H1 (cell line): ENCODE measurements at regions not wholly inside any gene's neighbourhood (a gene's known extent, or its start where the extent isn't known, plus 50 kb on each side); places are given as distances from the start of the nearest gene placed in this dataset.

Experiments used
- CTCF ChIA-PET: fragments of 300-600 bp; sonication (Branson Sonifier 250); formaldehyde crosslinking; loops from one replicate; lab custom pipeline; 2021; ENCODE audit not compliant: partially characterized antibody; lab: Charles Lee
- POLR2A ChIA-PET: fragments of 300-600 bp; sonication (Branson Sonifier 250); formaldehyde crosslinking; loops from one replicate; lab custom pipeline; 2021; ENCODE audit warnings: inconsistent platforms; ENCODE audit not compliant: partially characterized antibody; lab: Charles Lee
- DNase-seq, 2 experiments: peaks; one replicate each; pipeline versions ENCODE4 v3.0.0 to v3.0.0-alpha.2; 2010 to 2022; ENCODE audit warnings: low spot score in 2 of 2, low read depth in 1 of 2, mixed read lengths in 1 of 2
- FAIRE-seq: peaks from 2 replicates; lab custom pipeline; 2011; peaks lifted over from hg19 to GRCh38; lab: Jason Lieb, UNC
- H2AFZ ChIP-seq: 2 replicates; pipeline ENCODE4 v1.8.1; 2012; ENCODE audit warnings: low read length, inconsistent platforms
- H2AK5ac ChIP-seq: 2 replicates; pipeline ENCODE4 v1.6.1; 2013; ENCODE audit warnings: low read depth, low read length
- H2BK120ac ChIP-seq: replicated peaks from 2 replicates; pipeline ENCODE3; 2013; ENCODE audit warnings: low read depth, low read length, inconsistent platforms
- H2BK12ac ChIP-seq: 2 replicates; pipeline ENCODE4 v1.6.1; 2013; ENCODE audit warnings: low read depth, low read length
- H2BK15ac ChIP-seq: 2 replicates; pipeline ENCODE4 v1.6.1; 2013; ENCODE audit warnings: low read length
- H2BK20ac ChIP-seq: 2 replicates; pipeline ENCODE4 v1.6.1; 2013; ENCODE audit warnings: low read length
- H2BK5ac ChIP-seq: 2 replicates; pipeline ENCODE4 v1.6.1; 2013; ENCODE audit warnings: low read depth, low read length
- H3K14ac ChIP-seq: 2 replicates; pipeline ENCODE4 v1.6.1; 2013; ENCODE audit warnings: inconsistent platforms; ENCODE audit not compliant: insufficient read length
- H3K18ac ChIP-seq: 2 replicates; pipeline ENCODE4 v1.6.1; 2013; ENCODE audit warnings: low read length; ENCODE audit errors: extremely low read depth
- H3K23ac ChIP-seq: 2 replicates; pipeline ENCODE4 v1.6.1; 2013; ENCODE audit warnings: inconsistent platforms; ENCODE audit not compliant: insufficient read length
- H3K23me2 ChIP-seq: 2 replicates; pipeline ENCODE4 v1.6.1; 2013; ENCODE audit warnings: low read depth, low read length
- H3K27ac ChIP-seq: 2 replicates; pipeline ENCODE4 v1.6.1; 2011; ENCODE audit warnings: low read depth, low read length, inconsistent platforms
- H3K27me3 ChIP-seq, 4 experiments: replicated peaks in 1 of 4; 1 replicate in 1 of 4; 2 replicates in 3 of 4; pipeline versions ENCODE4 v1.6.1 to v1.8.1; 2011 to 2013; ENCODE audit warnings: low read length in 3 of 4, mild to moderate bottlenecking in 3 of 4, inconsistent platforms in 2 of 4, mixed read lengths in 2 of 4, moderate library complexity in 1 of 4; ENCODE audit not compliant: control insufficient read depth in 3 of 4, insufficient read depth in 3 of 4; ENCODE audit errors: extremely low read depth in 1 of 4
- H3K36me3 ChIP-seq, 4 experiments: 2 replicates each; pipeline versions ENCODE4 v1.6.1 to v1.8.1; 2011 to 2013; ENCODE audit warnings: mild to moderate bottlenecking in 4 of 4, low read length in 3 of 4, moderate library complexity in 2 of 4, control low read depth in 1 of 4, inconsistent platforms in 1 of 4; ENCODE audit not compliant: insufficient read depth in 4 of 4, control insufficient read depth in 2 of 4
- H3K4ac ChIP-seq: replicated peaks from 2 replicates; pipeline ENCODE3; 2013; ENCODE audit warnings: low read length, low read depth, mixed read lengths, inconsistent platforms; ENCODE audit not compliant: insufficient read length
- H3K4me1 ChIP-seq, 4 experiments: replicated peaks in 1 of 4; 1 replicate in 1 of 4; 2 replicates in 3 of 4; pipeline versions ENCODE4 v1.6.1 to v1.8.1; 2011 to 2013; ENCODE audit warnings: low read length in 3 of 4, inconsistent platforms in 2 of 4, mixed read lengths in 1 of 4; ENCODE audit not compliant: insufficient read depth in 4 of 4, control insufficient read depth in 3 of 4
- H3K4me2 ChIP-seq, 2 experiments: 2 replicates each; pipeline versions ENCODE4 v1.6.1 to v1.8.1; 2011 to 2013; ENCODE audit warnings: low read depth in 2 of 2, low read length in 2 of 2, control low read depth in 1 of 2, inconsistent platforms in 1 of 2, mild to moderate bottlenecking in 1 of 2; ENCODE audit not compliant: insufficient read depth in 1 of 2
- H3K4me3 ChIP-seq, 4 experiments: fragments of 200-600, 300-600 bp in 1 of 4; sonication (generic), shearing (Covaris generic), sonication (Bioruptor Twin) in 1 of 4; 2 replicates each; pipeline versions ENCODE4 v1.5.1 to v1.8.1; 2011 to 2016; ENCODE audit warnings: low read length in 4 of 4, low read depth in 3 of 4, control low read depth in 2 of 4, inconsistent platforms in 2 of 4, mild to moderate bottlenecking in 2 of 4, mixed read lengths in 1 of 4, moderate library complexity in 1 of 4; ENCODE audit not compliant: insufficient read depth in 2 of 4; ENCODE audit errors: extremely low read depth in 1 of 4
- H3K56ac ChIP-seq: replicated peaks from 2 replicates; pipeline ENCODE3; 2013; ENCODE audit warnings: low read depth, mild to moderate bottlenecking, mixed read lengths, low read length, inconsistent platforms; ENCODE audit not compliant: insufficient read length
- H3K79me1 ChIP-seq: 2 replicates; pipeline ENCODE4 v1.6.1; 2013; ENCODE audit warnings: low read depth, low read length, control low read depth
- H3K79me2 ChIP-seq, 2 experiments: 2 replicates each; pipeline versions ENCODE4 v1.6.1 to v1.8.1; 2012 to 2013; ENCODE audit warnings: low read length in 2 of 2, mild to moderate bottlenecking in 2 of 2, inconsistent platforms in 1 of 2; ENCODE audit not compliant: insufficient read depth in 2 of 2, control insufficient read depth in 1 of 2
- H3K9ac ChIP-seq, 4 experiments: replicated peaks in 1 of 4; 1 replicate in 1 of 4; 2 replicates in 3 of 4; pipeline versions ENCODE4 v1.6.1 to v1.8.1; 2011 to 2013; ENCODE audit warnings: low read depth in 3 of 4, low read length in 3 of 4, control low read depth in 2 of 4, mild to moderate bottlenecking in 2 of 4, moderate library complexity in 2 of 4, inconsistent platforms in 1 of 4; ENCODE audit errors: extremely low read depth in 1 of 4
- H3K9me3 ChIP-seq, 2 experiments: 2 replicates each; pipeline versions ENCODE4 v1.6.1 to v1.8.1; 2012 to 2013; ENCODE audit warnings: mild to moderate bottlenecking in 2 of 2, moderate library complexity in 2 of 2, control low read depth in 1 of 2, inconsistent platforms in 1 of 2, low read depth in 1 of 2, low read length in 1 of 2, mixed read lengths in 1 of 2; ENCODE audit not compliant: insufficient read depth in 2 of 2
- H4K20me1 ChIP-seq, 2 experiments: replicated peaks in 1 of 2; 2 replicates each; pipeline versions ENCODE3 to v1.8.1; 2011 to 2013; ENCODE audit warnings: inconsistent platforms in 2 of 2, low read length in 2 of 2, mild to moderate bottlenecking in 1 of 2; ENCODE audit not compliant: insufficient read depth in 2 of 2, control insufficient read depth in 1 of 2
- H4K5ac ChIP-seq: 2 replicates; pipeline ENCODE4 v1.6.1; 2013; ENCODE audit warnings: low read length, low read depth, mixed read lengths, inconsistent platforms; ENCODE audit not compliant: insufficient read length
- H4K8ac ChIP-seq: 2 replicates; pipeline ENCODE4 v1.8.0; 2013; ENCODE audit warnings: mild to moderate bottlenecking, moderate library complexity, low read length, inconsistent platforms; ENCODE audit not compliant: insufficient read depth; ENCODE audit errors: extremely low read depth
- H4K91ac ChIP-seq: replicated peaks from 2 replicates; pipeline ENCODE3; 2013; ENCODE audit warnings: low read length, mixed read lengths, inconsistent platforms; ENCODE audit not compliant: insufficient read length
- FOSL1 ChIP-seq: IDR thresholded peaks from 2 replicates; pipeline ENCODE4 v1.6.1; 2011; ENCODE audit warnings: mild to moderate bottlenecking, low read depth, low read length, moderate library complexity; ENCODE audit not compliant: insufficient read depth
- SRF ChIP-seq: IDR thresholded peaks from 2 replicates; pipeline ENCODE4 v1.6.1; 2011; ENCODE audit warnings: mild to moderate bottlenecking, low read depth, low read length, moderate library complexity
- WGBS, 2 experiments: shearing (Covaris generic) in 1 of 2; methylation state at CpG; one replicate each; pipeline versions ENCODE4 v1.1.6 to v1.1.7; 2013 to 2015; ENCODE audit warnings: low lambda C conversion rate in 2 of 2, mixed read lengths in 2 of 2, inconsistent platforms in 1 of 2, low coverage in 1 of 2, missing lambda C conversion rate in 1 of 2; ENCODE audit not compliant: insufficient replicate concordance in 2 of 2, insufficient coverage in 1 of 2, insufficient read length in 1 of 2; ENCODE audit errors: extremely low coverage in 1 of 2, missing lambda C conversion rate in 1 of 2; 5-methylcytosine and 5-hydroxymethylcytosine counted together

DNA sequence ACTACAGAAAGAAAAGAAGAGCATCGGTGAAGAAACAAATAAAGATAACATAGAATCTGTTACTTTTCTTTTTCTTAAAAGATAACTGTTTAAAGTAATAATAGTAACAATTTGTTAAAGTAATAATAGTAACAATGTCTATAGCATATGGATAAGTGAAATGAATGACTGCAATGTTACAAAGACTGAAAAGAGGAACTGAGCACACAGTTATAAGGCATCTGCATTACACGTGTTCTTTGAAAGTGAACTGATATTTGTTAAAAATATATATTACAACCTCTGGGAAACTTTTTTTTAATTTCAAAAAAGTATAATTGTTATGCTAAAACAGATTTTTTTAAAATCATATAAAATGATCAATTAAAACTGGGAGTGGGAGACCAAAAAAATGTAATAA is 88.4 kb upstream of the FST start:
- FAIRE-seq: no peak
- Histone ChIP-seq H2BK15ac (no peak overlapping the region), H2BK20ac (no peak overlapping the region)
- DNase-seq: no peak
- no peak for TF ChIP-seq FOSL1
- TF ChIP-seq SRF: no peak
- TF ChIP-seq, all 59 proteins: peak for 0
- Histone ChIP-seq H3K56ac (no peak overlapping the region), H3K79me1 (no peaks in the 10 kb centered on the region), H3K14ac (no peak overlapping the region), H4K5ac (no peak overlapping the region), H2AFZ (no peak overlapping the region), H2AK5ac (no peak overlapping the region), H3K4me2 (no peak overlapping the region), H4K91ac (no peak overlapping the region), H3K23ac (no peak overlapping the region), H2BK5ac (no peak overlapping the region), H3K36me3 (no peaks in the 10 kb centered on the region), H4K20me1 (no peaks in the 10 kb centered on the region), H3K4ac (no peak overlapping the region), H3K9me3 (peaks cover 0 to 3% of the 10 kb centered on the region in 2 experiments; a peak in 1 of 4 replicates), H3K18ac (no peak overlapping the region), H2BK120ac (no peak overlapping the region), H3K27ac (no peak overlapping the region), H4K8ac (no peak overlapping the region), H2BK12ac (no peak overlapping the region), H3K4me1 (no peaks in the 10 kb centered on the region), H3K4me3 (no peak overlapping the region), H3K23me2 (no peaks in the 10 kb centered on the region), H3K79me2 (no peaks in the 10 kb centered on the region), H3K27me3 (no peaks in the 10 kb centered on the region), H3K9ac (no peak overlapping the region)
- 87% methylated on average over 2 of the region's 2 CpGs; no CpG with 5 or more reads in 1 of the 2 experiments for WGBS, 2 experiments
- ChIA-PET POLR2A (no interaction called here), CTCF (interaction anchor here (1.2 to 1.5 kb wide), 2 partner anchors 35 to 72 kb away, joined by 3 read pairs; no protein-coding TSS in a partner anchor)
